ENCODE measurements at regions not wholly inside any gene's neighbourhood (a gene's known extent, or its start where the extent isn't known, plus 50 kb on each side); places are given as distances from the start of the nearest gene placed in this dataset.

DNA sequence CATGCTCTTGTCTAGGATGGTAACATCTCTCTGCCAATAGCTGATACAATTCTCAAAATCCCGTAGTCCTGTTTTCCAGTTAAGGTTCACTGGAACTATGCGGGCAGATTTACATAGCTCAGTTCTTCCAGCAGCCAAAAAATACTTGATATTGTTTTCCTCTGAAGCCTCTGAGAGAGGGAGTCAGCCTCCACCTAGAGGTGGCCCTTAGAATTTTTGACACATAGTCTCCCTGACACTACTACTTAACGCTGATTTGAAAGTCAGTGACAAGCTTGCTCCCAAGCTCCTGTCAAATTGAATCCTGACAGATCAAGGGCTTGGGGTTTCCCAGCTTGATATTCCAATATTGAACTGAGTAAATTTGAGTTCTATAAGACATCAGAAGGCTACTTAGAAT lies 1780.1 kb downstream of the TP53TG3F start:
- Histone ChIP-seq H3K27ac (no peak overlapping the region), H3K4me2 (no peak overlapping the region), H3K4me3 (IDR thresholded peaks at IDR 0.05; ENCODE audit: insufficient read depth, low read depth, low read length) (no peak overlapping the region), H4K20me1 (ENCODE audit: insufficient read depth) (no peaks in the 10 kb centered on the region), H3K79me2 (ENCODE audit: insufficient read depth, low read depth) (no peaks in the 10 kb centered on the region), H3K9ac (no peak overlapping the region), H3K4me1 (ENCODE audit: low read depth, poor library complexity, severe bottlenecking) (no peaks in the 10 kb centered on the region), H3K27me3 (ENCODE audit: insufficient read depth, low read depth) (no peaks in the 10 kb centered on the region), H2AFZ (ENCODE audit: low read depth) (no peak overlapping the region), H3K36me3 (ENCODE audit: insufficient read depth) (no peaks in the 10 kb centered on the region)
- no peak for TF ChIP-seq CTCF (conservative IDR thresholded peaks at IDR 0.05; ENCODE audit: low read depth, low read length)

- no peaks in the 10 kb centered on the region for H3K27me3 ChIP-seq (ENCODE audit: insufficient read depth, low read depth)
These were observed 1789.6 kb downstream of the TP53TG3F start for GRCh38 chr16:35249051-35249450.

GRCh38 chr16:35252356-35252936 lies 1793.0 kb downstream of the TP53TG3F start:
- Histone ChIP-seq H2AFZ (ENCODE audit: low read depth) (no peak overlapping the region), H4K20me1 (ENCODE audit: insufficient read depth) (no peaks in the 10 kb centered on the region), H3K9ac (no peak overlapping the region), H3K27ac (no peak overlapping the region), H3K4me2 (no peak overlapping the region), H3K27me3 (ENCODE audit: insufficient read depth, low read depth) (no peaks in the 10 kb centered on the region), H3K4me1 (ENCODE audit: low read depth, poor library complexity, severe bottlenecking) (no peaks in the 10 kb centered on the region), H3K36me3 (ENCODE audit: insufficient read depth) (no peaks in the 10 kb centered on the region), H3K4me3 (IDR thresholded peaks at IDR 0.05; ENCODE audit: insufficient read depth, low read depth, low read length) (no peak overlapping the region), H3K79me2 (ENCODE audit: insufficient read depth, low read depth) (no peaks in the 10 kb centered on the region)
- TF ChIP-seq CTCF (conservative IDR thresholded peaks at IDR 0.05; ENCODE audit: low read depth, low read length) = no peak

More at GRCh38 chr16:35249051-35249450, 1789.6 kb downstream of the TP53TG3F start:
- Histone ChIP-seq H3K79me2 (ENCODE audit: insufficient read depth, low read depth) (no peaks in the 10 kb centered on the region), H3K36me3 (ENCODE audit: insufficient read depth) (no peaks in the 10 kb centered on the region), H4K20me1 (ENCODE audit: insufficient read depth) (no peaks in the 10 kb centered on the region), H3K27ac (no peak overlapping the region), H3K4me3 (IDR thresholded peaks at IDR 0.05; ENCODE audit: insufficient read depth, low read depth, low read length) (no peak overlapping the region), H3K4me1 (ENCODE audit: low read depth, poor library complexity, severe bottlenecking) (no peaks in the 10 kb centered on the region), H2AFZ (ENCODE audit: low read depth) (no peak overlapping the region), H3K4me2 (no peak overlapping the region), H3K9ac (no peak overlapping the region)
- no peak for TF ChIP-seq CTCF (conservative IDR thresholded peaks at IDR 0.05; ENCODE audit: low read depth, low read length)

DNA sequence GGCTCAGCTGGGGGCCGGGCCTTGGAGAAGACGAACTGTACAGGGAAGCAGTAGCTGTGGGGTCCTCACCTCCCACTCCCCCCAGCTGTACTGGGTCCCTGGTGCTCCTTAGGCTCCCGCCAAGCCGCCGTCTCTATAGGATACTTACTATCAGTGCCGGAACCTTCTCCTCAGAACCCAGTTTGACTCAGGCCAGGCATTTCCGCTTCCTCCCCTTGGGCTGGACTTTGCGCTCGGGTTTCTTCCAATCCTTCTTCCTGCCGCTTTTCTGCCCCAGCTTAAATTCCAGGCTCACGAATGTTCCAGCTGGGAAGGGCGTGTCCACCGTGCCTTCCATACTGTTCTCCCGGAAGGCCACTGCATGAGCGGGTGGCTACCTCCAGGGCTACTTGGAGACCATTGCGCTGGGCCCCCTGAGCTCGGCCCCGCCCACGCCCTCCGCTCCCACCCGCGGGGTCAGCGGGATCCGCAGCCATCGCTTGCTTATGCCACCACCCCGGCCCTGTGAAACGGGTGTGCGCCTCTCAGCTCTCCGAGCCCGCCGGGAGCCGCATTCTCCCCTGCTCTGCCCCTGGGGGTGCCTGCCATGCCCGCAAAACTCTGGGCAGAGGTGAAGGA lies 1795.9 kb downstream of the TP53TG3F start:
- H2AFZ ChIP-seq (ENCODE audit: low read depth) = no peak overlapping the region
- H3K4me3 ChIP-seq (IDR thresholded peaks at IDR 0.05; ENCODE audit: insufficient read depth, low read depth, low read length) = no peak overlapping the region
- no peak overlapping the region for H3K27ac ChIP-seq
- H3K4me2 ChIP-seq = no peak overlapping the region
- H3K36me3 ChIP-seq (ENCODE audit: insufficient read depth) = no peaks in the 10 kb centered on the region
- no peaks in the 10 kb centered on the region for H3K79me2 ChIP-seq (ENCODE audit: insufficient read depth, low read depth)
- H4K20me1 ChIP-seq (ENCODE audit: insufficient read depth) = no peaks in the 10 kb centered on the region
- no peaks in the 10 kb centered on the region for H3K27me3 ChIP-seq (ENCODE audit: insufficient read depth, low read depth)
- no peak overlapping the region for H3K9ac ChIP-seq
- no peaks in the 10 kb centered on the region for H3K4me1 ChIP-seq (ENCODE audit: low read depth, poor library complexity, severe bottlenecking)
- no peak for TF ChIP-seq CTCF (conservative IDR thresholded peaks at IDR 0.05; ENCODE audit: low read depth, low read length)

Data from KMS-11 (cell line).